Epithelial cell of esophagus (primary cell): ENCODE measurements at regions not wholly inside any gene's neighbourhood (a gene's known extent, or its start where the extent isn't known, plus 50 kb on each side); places are given as distances from the start of the nearest gene placed in this dataset.

Source experiments
- DNase-seq: peaks from one replicate; pipeline ENCODE4 v3.0.0; 2010; ENCODE audit warnings: low read depth
- H3K4me3 ChIP-seq: 2 replicates; pipeline ENCODE4 v1.5.1; 2011; ENCODE audit warnings: mild to moderate bottlenecking, low read length, control low read depth
- TF ChIP-seq, protein P1 (sequence below): IDR thresholded peaks from 2 replicates; pipeline ENCODE4 v1.5.1; 2011; ENCODE audit warnings: low read depth, mild to moderate bottlenecking, low read length, control low read depth, inconsistent platforms; ENCODE audit not compliant: insufficient read depth; ENCODE audit errors: missing control alignments

DNA sequence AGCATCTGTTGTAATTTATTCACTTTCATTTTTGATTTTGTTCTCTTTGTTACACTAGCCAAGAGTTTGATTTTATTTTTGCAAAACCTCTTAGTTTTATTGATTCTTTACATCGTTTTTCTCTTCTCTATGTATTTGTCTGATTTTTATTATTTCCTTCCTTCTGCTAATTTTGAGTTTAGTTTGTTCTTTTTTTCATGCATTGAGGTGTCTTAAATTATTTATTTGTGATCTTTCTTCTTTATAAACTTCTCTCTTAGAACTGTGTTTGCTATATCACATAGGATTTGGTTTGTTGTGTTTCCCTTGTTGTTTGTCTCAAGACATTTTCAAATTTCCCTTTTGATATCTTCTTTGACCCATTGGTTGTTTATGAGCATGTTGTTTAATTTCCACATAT lies 51.7 kb upstream of the NFKBIA start:
- TF ChIP-seq, protein P1, sequence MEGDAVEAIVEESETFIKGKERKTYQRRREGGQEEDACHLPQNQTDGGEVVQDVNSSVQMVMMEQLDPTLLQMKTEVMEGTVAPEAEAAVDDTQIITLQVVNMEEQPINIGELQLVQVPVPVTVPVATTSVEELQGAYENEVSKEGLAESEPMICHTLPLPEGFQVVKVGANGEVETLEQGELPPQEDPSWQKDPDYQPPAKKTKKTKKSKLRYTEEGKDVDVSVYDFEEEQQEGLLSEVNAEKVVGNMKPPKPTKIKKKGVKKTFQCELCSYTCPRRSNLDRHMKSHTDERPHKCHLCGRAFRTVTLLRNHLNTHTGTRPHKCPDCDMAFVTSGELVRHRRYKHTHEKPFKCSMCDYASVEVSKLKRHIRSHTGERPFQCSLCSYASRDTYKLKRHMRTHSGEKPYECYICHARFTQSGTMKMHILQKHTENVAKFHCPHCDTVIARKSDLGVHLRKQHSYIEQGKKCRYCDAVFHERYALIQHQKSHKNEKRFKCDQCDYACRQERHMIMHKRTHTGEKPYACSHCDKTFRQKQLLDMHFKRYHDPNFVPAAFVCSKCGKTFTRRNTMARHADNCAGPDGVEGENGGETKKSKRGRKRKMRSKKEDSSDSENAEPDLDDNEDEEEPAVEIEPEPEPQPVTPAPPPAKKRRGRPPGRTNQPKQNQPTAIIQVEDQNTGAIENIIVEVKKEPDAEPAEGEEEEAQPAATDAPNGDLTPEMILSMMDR = no peak
- no peak overlapping the region for H3K4me3 ChIP-seq
- DNase-seq = no peak

DNA sequence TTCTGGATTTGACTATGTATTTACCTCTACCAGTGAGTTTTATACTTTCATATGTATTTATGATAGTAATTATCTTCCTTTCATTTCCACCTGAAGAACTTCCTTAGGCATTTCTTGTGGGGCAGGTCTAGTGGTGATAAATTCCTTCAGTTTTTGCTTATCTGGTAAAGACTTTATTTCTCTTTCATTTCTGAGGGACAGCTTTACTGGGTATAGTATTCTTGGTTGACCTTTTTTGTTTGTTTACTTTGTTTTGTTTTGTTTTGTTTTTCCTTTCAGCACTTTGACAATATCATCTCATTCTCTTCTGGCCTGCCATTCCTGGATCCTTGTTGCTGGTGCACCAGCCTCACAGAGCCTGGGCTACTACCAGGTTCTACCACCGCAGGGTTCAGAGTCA lies 53.9 kb upstream of the NFKBIA start:
- TF ChIP-seq, protein P1 = no peak
- no peak overlapping the region for H3K4me3 ChIP-seq
- no peak for DNase-seq

- H3K4me3 ChIP-seq = no peak overlapping the region
- TF ChIP-seq, protein P1 = no peak
- DNase-seq = no peak
Observed at GRCh38 chr14:35459776-35460175, 55.2 kb upstream of the NFKBIA start.

DNA sequence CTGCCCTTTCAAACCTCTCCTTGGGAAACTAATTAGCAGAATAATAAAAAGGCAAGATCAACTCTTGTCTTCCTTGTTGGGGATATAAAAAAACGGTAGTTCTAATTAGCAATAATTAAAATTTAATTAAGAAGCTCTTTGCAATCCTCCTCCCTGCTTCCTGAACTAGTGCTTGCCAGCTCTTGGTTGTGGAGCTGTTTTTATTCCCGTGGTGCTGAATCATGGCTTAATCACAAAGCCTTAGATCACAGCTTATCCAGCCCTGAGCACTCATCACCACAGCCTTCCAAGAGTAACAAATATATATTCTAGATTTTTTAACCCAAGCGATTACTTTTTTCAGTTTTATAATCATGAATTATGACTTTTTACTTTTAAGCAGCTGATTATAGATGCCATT lies 63.2 kb upstream of the INSM2 start:
- DNase-seq = peak; percentile 66
- TF ChIP-seq, protein P1 = no peak
- H3K4me3 ChIP-seq = no peak overlapping the region

GRCh38 chr14:35471803-35472202 lies 62.2 kb upstream of the INSM2 start:
- no peak overlapping the region for H3K4me3 ChIP-seq
- TF ChIP-seq, protein P1 = no peak
- DNase-seq = no peak

DNA sequence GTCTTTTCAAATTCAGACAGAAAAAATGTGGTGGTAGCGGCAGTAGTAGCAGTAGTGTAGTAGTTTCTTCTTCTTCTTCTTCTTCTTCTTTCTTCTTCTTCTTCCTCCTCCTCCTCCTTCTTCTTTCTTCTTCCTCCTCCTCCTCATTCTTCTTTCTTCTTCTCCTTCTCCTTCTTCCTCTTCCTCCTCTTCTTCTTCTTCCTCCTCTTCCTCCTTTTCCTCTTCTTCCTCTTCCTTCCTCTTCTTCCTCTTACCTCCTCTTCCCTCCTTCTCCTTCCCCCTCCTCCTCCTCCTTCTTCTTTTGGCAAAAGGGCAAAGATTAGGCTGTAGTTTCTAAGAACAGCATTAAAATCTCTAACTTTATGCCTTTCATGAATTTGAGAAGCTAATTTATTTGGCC lies 59.6 kb upstream of the INSM2 start:
- TF ChIP-seq, protein P1 = no peak
- no peak for DNase-seq
- H3K4me3 ChIP-seq = no peak overlapping the region

DNA sequence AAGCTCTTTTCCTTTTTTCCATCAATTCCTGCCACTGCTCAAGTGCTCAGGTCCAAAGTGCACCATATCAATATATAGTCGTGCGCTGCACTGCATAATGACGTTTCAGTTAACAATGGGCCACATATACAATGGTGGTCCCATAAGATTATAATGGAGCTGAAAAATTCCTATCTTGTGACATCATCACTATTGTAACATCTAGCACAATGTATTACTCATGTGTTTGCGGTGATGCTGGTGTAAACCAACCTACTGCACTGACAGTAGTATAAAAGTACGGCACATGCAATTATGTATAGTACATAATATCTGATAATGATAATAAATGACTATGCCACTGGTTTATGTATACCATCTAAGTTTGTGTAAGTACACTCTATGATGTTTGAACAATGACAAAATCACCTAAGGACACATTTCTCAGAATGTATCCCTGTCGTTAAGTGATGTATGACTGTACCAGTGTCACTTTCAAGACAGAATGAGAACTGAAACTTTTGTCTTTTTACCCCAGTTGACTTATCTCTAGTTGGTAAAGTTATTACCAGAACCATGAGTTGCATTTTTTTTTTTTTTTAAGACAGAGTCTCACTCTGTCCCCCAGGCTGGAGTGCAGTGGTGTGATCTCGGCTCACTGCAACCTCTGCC lies 53.7 kb upstream of the INSM2 start:
- peak; percentile 38 for DNase-seq
- TF ChIP-seq, protein P1 = no peak
- H3K4me3 ChIP-seq = no peak overlapping the region
